ENCODE measurements at regions not wholly inside any gene's neighbourhood (a gene's known extent, or its start where the extent isn't known, plus 50 kb on each side); places are given as distances from the start of the nearest gene placed in this dataset.

GRCh38 chr9:91134608-91135007, 227.1 kb downstream of the AUH start:
- TF ChIP-seq GATA2 (IDR thresholded peaks at IDR 0.05; ENCODE audit: low read depth, low read length) (no peak), GATA3 (IDR thresholded peaks at IDR 0.05; ENCODE audit: low read depth, low read length) (no peak)

DNA sequence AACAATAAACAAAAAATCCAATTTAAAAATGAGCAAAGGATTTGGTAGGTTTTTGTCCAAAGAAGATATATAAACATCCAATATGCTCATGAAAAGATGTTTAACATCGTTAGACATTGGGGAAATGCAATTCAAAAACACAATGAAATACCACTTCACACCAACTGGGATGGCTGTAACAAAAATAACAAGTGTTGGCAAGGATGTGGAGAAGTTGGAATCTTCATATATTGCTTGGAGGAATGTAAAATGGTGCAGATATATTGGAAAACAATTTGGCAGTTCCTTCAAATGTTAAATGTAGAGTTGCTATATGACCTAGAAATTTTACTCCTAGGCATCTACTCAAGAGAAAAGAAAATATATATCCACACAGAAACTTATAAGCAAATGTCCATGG, 224.3 kb downstream of the AUH start:
- TF ChIP-seq GATA3 (IDR thresholded peaks at IDR 0.05; ENCODE audit: low read depth, low read length) = no peak
- TF ChIP-seq GATA2 (IDR thresholded peaks at IDR 0.05; ENCODE audit: low read depth, low read length) = no peak

- TF ChIP-seq GATA3 (IDR thresholded peaks at IDR 0.05; ENCODE audit: low read depth, low read length) (no peak), GATA2 (IDR thresholded peaks at IDR 0.05; ENCODE audit: low read depth, low read length) (no peak)
These were observed 223.0 kb downstream of the AUH start for GRCh38 chr9:91138760-91139159.

- no peak for TF ChIP-seq GATA3 (IDR thresholded peaks at IDR 0.05; ENCODE audit: low read depth, low read length)
- no peak for TF ChIP-seq GATA2 (IDR thresholded peaks at IDR 0.05; ENCODE audit: low read depth, low read length)
These were observed 220.2 kb downstream of the AUH start for GRCh38 chr9:91141407-91141965.

DNA sequence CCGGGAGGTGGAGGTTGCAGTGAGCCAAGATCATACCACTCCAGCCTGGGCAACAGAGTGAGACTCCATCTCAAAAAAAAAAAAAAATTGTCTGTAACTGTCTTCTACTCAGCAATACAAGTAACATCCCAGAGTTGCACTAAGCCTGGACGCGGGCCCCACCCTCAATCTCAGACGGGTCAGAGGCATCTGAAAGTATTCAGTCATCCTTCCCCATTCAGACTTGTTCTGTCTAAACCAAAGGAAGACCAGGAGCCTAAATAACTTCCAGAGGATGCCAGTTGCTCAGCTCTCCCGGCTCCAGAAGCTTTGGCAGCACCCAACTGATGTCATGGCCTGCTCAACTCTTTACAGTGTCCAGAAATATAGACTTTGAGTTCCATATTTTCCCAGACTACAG, 218.6 kb downstream of the AUH start:
- TF ChIP-seq GATA3 (IDR thresholded peaks at IDR 0.05; ENCODE audit: low read depth, low read length) (no peak), GATA2 (IDR thresholded peaks at IDR 0.05; ENCODE audit: low read depth, low read length) (no peak)

- no peak for TF ChIP-seq GATA3 (IDR thresholded peaks at IDR 0.05; ENCODE audit: low read depth, low read length)
These were observed 218.1 kb downstream of the AUH start for GRCh38 chr9:91143642-91144041.

GRCh38 chr9:91144769-91145168, 216.9 kb downstream of the AUH start:
- no peak for TF ChIP-seq GATA2 (IDR thresholded peaks at IDR 0.05; ENCODE audit: low read depth, low read length)
- TF ChIP-seq GATA3 (IDR thresholded peaks at IDR 0.05; ENCODE audit: low read depth, low read length) = no peak

- TF ChIP-seq GATA3 (IDR thresholded peaks at IDR 0.05; ENCODE audit: low read depth, low read length) (no peak), GATA2 (IDR thresholded peaks at IDR 0.05; ENCODE audit: low read depth, low read length) (no peak)
These were observed 216.2 kb downstream of the AUH start for GRCh38 chr9:91145496-91145895.

DNA sequence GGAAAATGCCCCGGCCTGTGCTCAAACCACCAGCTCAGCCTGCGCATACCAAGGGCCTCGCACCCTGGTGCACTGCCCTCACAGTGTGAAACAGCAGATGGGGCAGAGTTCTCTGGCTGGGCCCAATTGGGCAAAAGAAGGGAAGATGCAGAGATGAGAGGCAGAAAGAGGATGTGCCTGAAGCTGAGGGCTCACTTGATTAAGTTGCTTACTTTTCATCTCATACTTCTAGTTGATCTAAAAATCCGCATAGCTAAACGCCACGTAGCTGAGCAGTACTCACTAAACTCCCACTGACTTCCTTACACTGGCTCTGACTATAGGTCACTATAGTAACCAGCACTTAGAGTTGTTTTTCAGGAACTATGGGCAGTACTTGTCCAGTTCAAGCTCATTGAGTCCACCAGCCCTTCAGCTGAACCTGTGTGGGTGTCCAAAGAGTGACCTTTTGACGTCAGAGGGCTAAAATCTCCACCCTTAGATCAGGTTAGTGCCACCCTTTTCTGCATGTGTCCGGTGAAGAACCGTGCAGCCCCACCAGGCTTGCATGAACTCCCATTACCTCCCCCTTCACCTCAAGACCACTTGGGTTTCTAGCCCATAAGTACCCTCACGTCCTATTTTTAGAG, 215.2 kb downstream of the AUH start:
- TF ChIP-seq GATA2 (IDR thresholded peaks at IDR 0.05; ENCODE audit: low read depth, low read length) (no peak), GATA3 (IDR thresholded peaks at IDR 0.05; ENCODE audit: low read depth, low read length) (no peak)

- no peak for TF ChIP-seq GATA3 (IDR thresholded peaks at IDR 0.05; ENCODE audit: low read depth, low read length)
- TF ChIP-seq GATA2 (IDR thresholded peaks at IDR 0.05; ENCODE audit: low read depth, low read length) = no peak
These were observed 214.5 kb downstream of the AUH start for GRCh38 chr9:91147079-91147708.

DNA sequence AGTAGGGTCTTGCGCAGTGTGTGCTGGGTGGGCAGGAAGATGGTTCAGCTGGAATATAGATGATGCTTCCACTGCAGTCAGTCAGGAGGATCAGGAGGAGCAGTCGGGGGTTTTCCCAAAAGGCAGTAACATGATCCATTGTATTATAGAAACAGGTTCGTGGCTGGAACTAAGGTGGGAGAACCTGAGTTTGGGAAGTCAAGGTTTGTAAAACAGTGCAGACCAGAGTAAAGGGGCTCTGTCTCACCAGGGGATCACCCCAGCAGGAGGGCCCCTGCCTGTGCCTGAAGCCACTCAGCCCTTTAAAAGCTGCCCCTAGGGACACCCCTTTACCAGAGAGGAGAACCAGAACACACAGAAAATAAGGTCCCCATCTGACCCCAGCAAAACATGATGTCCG, 213.4 kb downstream of the AUH start:
- TF ChIP-seq GATA3 (IDR thresholded peaks at IDR 0.05; ENCODE audit: low read depth, low read length) (no peak), GATA2 (IDR thresholded peaks at IDR 0.05; ENCODE audit: low read depth, low read length) (no peak)

- no peak for TF ChIP-seq GATA2 (IDR thresholded peaks at IDR 0.05; ENCODE audit: low read depth, low read length)
- TF ChIP-seq GATA3 (IDR thresholded peaks at IDR 0.05; ENCODE audit: low read depth, low read length) = no peak
These were observed 211.3 kb downstream of the AUH start for GRCh38 chr9:91150273-91150997.

DNA sequence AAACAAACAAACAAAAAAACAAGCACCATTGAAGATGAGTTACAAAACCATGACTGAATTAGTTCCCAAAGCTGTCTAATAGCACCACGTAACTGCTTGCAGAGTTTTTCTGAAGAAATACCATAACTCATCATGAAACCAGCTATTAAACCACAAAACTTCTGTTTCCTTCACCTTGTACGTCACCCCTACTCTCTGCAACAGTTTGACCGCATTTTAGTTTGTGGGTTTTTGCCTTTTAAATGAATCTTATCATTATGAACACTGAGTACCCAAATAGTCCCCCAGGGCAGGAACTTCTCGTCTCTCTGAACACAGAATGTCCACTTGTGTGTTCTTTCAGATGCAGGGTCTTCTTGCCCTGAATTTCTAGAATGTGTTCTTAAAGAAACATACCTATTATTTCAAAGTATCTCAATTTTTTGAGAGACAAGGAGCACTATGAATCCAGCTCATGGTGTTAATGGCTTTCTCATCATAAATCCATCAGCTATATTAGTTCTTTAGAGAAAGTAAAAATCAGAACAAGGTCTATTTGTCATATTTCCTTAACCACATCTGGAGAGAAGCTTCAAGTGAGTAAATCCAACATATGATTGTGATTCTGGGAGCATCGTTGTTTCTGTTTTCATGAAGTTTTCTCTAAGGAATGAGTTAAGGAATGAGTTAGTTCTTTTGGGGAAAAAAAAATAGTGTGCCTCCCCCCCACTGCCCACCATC, 210.6 kb downstream of the AUH start:
- TF ChIP-seq GATA2 (IDR thresholded peaks at IDR 0.05; ENCODE audit: low read depth, low read length) = no peak
- TF ChIP-seq GATA3 (IDR thresholded peaks at IDR 0.05; ENCODE audit: low read depth, low read length) = no peak

GRCh38 chr9:91151718-91152095, 210.0 kb downstream of the AUH start:
- TF ChIP-seq GATA2 (IDR thresholded peaks at IDR 0.05; ENCODE audit: low read depth, low read length) (no peak), GATA3 (IDR thresholded peaks at IDR 0.05; ENCODE audit: low read depth, low read length) (no peak)

Measured in SH-SY5Y (cell line).